ENCODE measurements at regions not wholly inside any gene's neighbourhood (a gene's known extent, or its start where the extent isn't known, plus 50 kb on each side); places are given as distances from the start of the nearest gene placed in this dataset.

DNA sequence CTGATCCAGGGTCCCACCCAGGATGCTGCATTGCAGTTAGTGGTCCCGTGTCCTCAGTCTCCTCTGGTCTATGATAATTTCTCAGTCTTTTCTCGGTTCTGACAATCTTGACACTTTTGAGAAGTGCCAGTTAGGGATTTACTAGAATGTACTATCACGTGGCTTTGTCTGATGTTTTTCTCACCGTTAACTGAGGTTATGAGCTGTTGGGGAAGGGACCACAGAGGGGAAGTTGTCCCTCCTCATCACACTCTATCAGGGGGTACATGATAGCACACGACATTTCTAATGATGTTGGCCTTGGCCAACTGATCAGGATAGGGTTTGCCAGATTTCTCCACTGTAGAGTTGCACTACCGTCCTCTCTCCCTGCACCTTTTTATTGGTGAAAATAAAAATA lies 250.9 kb upstream of the SDK2 start:
- no peak for TF ChIP-seq POLR2A (IDR thresholded peaks at IDR 0.05)
- TF ChIP-seq, protein P1, sequence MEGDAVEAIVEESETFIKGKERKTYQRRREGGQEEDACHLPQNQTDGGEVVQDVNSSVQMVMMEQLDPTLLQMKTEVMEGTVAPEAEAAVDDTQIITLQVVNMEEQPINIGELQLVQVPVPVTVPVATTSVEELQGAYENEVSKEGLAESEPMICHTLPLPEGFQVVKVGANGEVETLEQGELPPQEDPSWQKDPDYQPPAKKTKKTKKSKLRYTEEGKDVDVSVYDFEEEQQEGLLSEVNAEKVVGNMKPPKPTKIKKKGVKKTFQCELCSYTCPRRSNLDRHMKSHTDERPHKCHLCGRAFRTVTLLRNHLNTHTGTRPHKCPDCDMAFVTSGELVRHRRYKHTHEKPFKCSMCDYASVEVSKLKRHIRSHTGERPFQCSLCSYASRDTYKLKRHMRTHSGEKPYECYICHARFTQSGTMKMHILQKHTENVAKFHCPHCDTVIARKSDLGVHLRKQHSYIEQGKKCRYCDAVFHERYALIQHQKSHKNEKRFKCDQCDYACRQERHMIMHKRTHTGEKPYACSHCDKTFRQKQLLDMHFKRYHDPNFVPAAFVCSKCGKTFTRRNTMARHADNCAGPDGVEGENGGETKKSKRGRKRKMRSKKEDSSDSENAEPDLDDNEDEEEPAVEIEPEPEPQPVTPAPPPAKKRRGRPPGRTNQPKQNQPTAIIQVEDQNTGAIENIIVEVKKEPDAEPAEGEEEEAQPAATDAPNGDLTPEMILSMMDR (IDR thresholded peaks at IDR 0.05) = no peak

Data from esophagus squamous epithelium (tissue), 4 donors.